ENCODE measurements at regions not wholly inside any gene's neighbourhood (a gene's known extent, or its start where the extent isn't known, plus 50 kb on each side); places are given as distances from the start of the nearest gene placed in this dataset.

DNA sequence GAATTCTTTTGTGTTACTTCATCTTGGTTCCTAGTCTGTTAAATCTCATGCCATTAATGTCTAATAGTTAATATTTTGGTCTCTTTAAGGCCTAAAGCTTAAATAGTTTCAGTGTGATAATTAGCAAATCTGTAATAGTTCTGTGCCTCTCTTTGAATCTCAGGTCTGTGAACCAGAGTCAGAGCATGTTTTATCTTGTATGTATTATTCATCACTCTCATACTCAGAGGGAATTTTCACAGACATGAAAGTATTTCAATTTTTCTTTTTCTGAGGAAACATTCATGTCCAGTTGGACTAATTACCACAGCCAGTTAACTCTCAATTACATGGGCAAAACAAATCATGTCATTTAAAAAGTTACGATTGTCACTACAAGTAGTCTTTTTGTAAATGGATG lies 931.9 kb upstream of the SLC39A10 start:
- Mint-ChIP-seq H3K27me3 (ENCODE audit: insufficient read depth, unreplicated experiment) (no peaks in the 10 kb centered on the region), H3K27ac (ENCODE audit: low read depth, unreplicated experiment) (no peak overlapping the region), H3K4me1 (ENCODE audit: insufficient read depth, unreplicated experiment) (peaks cover 7% of the 10 kb centered on the region), H3K9me3 (ENCODE audit: unreplicated experiment) (no peaks in the 10 kb centered on the region), H3K4me3 (ENCODE audit: unreplicated experiment) (no peak overlapping the region), H3K36me3 (ENCODE audit: insufficient read depth, unreplicated experiment) (no peaks in the 10 kb centered on the region)
- POLR2A ChIA-PET = no interaction called here
- CTCF ChIA-PET = no interaction called here
- TF ChIP-seq, protein P1, sequence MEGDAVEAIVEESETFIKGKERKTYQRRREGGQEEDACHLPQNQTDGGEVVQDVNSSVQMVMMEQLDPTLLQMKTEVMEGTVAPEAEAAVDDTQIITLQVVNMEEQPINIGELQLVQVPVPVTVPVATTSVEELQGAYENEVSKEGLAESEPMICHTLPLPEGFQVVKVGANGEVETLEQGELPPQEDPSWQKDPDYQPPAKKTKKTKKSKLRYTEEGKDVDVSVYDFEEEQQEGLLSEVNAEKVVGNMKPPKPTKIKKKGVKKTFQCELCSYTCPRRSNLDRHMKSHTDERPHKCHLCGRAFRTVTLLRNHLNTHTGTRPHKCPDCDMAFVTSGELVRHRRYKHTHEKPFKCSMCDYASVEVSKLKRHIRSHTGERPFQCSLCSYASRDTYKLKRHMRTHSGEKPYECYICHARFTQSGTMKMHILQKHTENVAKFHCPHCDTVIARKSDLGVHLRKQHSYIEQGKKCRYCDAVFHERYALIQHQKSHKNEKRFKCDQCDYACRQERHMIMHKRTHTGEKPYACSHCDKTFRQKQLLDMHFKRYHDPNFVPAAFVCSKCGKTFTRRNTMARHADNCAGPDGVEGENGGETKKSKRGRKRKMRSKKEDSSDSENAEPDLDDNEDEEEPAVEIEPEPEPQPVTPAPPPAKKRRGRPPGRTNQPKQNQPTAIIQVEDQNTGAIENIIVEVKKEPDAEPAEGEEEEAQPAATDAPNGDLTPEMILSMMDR (IDR thresholded peaks at IDR 0.05; ENCODE audit: unreplicated experiment) = no peak
- DNase-seq (ENCODE audit: unreplicated experiment) = no peak
- BruUV-seq (replicated peaks) = no TSS peak
- intact Hi-C loops (cut with micrococcal nuclease) = no loop called here

DNA sequence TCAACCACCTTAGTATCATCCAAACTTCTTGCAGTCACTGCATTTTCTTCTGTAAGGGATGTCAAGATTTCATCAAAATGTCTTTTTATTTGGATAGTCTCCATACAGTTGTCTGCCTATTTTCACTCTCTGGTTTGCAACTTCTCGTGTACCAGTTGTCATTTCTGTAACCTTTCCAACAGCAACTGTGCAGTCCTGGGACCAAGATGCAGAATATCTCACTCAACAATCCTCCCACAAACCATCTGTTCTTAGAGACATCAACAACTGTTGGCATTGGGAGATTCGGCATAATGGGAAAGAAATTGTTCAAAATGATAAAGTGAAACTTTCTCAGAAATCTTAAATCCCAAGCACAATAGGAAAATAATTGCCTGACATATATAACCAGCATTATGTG lies 933.6 kb upstream of the SLC39A10 start:
- CTCF ChIA-PET = no interaction called here
- Mint-ChIP-seq H3K4me3 (ENCODE audit: unreplicated experiment) (no peak overlapping the region), H3K27me3 (ENCODE audit: insufficient read depth, unreplicated experiment) (no peaks in the 10 kb centered on the region), H3K4me1 (ENCODE audit: insufficient read depth, unreplicated experiment) (peaks cover 7% of the 10 kb centered on the region), H3K27ac (ENCODE audit: low read depth, unreplicated experiment) (no peak overlapping the region), H3K9me3 (ENCODE audit: unreplicated experiment) (no peaks in the 10 kb centered on the region), H3K36me3 (ENCODE audit: insufficient read depth, unreplicated experiment) (no peaks in the 10 kb centered on the region)
- DNase-seq (ENCODE audit: unreplicated experiment) = no peak
- POLR2A ChIA-PET = no interaction called here
- intact Hi-C loops (cut with micrococcal nuclease) = no loop called here
- TF ChIP-seq, protein P1 (IDR thresholded peaks at IDR 0.05; ENCODE audit: unreplicated experiment) = no peak
- no TSS peak for BruUV-seq (replicated peaks)

DNA sequence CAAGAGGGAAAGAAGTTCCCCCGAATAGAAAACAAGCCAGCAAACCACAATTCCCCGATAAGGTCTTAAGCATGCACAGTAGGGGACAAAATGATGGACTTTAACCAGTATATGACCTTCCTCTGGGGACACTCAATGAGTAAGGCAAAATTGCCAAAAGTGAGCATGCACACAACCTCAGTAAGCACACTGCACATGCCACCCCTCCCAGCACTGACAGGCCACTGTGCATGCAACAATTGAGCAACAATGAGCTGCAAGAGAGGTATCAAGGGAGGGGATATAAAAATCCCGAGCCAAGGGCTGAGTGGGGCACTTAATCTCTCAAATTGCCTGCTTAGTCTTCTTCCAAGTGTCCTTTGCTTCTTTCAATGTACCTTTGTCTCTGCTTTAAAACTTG lies 935.8 kb upstream of the SLC39A10 start:
- no TSS peak for BruUV-seq (replicated peaks)
- CTCF ChIA-PET = no interaction called here

DNA sequence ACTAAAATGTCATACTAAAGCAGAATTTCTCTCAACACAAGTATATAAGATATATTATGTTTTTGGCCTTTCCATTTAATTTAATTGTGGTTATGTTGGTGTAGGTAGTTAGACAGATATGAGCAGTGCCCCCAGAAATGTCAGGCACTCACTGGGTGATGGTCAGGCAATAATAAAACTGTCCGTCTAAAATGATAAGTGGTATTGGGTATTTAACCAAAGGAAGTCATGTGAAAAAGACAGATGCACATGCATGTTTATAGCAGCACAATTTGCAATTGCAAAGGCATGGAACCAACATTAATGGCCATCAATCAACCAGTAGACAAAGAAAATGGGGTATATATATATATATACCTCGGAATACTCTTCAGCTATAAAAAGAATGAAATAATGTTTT lies 936.6 kb upstream of the SLC39A10 start:
- BruUV-seq (replicated peaks) = no TSS peak
- no peak for DNase-seq (ENCODE audit: unreplicated experiment)
- POLR2A ChIA-PET = no interaction called here
- Mint-ChIP-seq H3K4me3 (ENCODE audit: unreplicated experiment) (no peak overlapping the region), H3K4me1 (ENCODE audit: insufficient read depth, unreplicated experiment) (peaks cover 7% of the 10 kb centered on the region), H3K27me3 (ENCODE audit: insufficient read depth, unreplicated experiment) (no peaks in the 10 kb centered on the region), H3K27ac (ENCODE audit: low read depth, unreplicated experiment) (no peak overlapping the region), H3K36me3 (ENCODE audit: insufficient read depth, unreplicated experiment) (no peaks in the 10 kb centered on the region), H3K9me3 (ENCODE audit: unreplicated experiment) (no peaks in the 10 kb centered on the region)
- intact Hi-C loops (cut with micrococcal nuclease) = no loop called here
- TF ChIP-seq, protein P1 (IDR thresholded peaks at IDR 0.05; ENCODE audit: unreplicated experiment) = no peak
- CTCF ChIA-PET = no interaction called here

More for the DNA sequence above, 935.8 kb upstream of the SLC39A10 start:
- Mint-ChIP-seq H3K4me3 (ENCODE audit: unreplicated experiment) (no peak overlapping the region), H3K36me3 (ENCODE audit: insufficient read depth, unreplicated experiment) (no peaks in the 10 kb centered on the region), H3K27ac (ENCODE audit: low read depth, unreplicated experiment) (no peak overlapping the region), H3K9me3 (ENCODE audit: unreplicated experiment) (no peaks in the 10 kb centered on the region), H3K4me1 (ENCODE audit: insufficient read depth, unreplicated experiment) (peaks cover 7% of the 10 kb centered on the region), H3K27me3 (ENCODE audit: insufficient read depth, unreplicated experiment) (no peaks in the 10 kb centered on the region)
- POLR2A ChIA-PET = no interaction called here
- no peak for DNase-seq (ENCODE audit: unreplicated experiment)
- intact Hi-C loops (cut with micrococcal nuclease) = no loop called here
- TF ChIP-seq, protein P1 (IDR thresholded peaks at IDR 0.05; ENCODE audit: unreplicated experiment) = no peak
